DND-41 (cell line): ENCODE measurements at regions not wholly inside any gene's neighbourhood (a gene's known extent, or its start where the extent isn't known, plus 50 kb on each side); places are given as distances from the start of the nearest gene placed in this dataset.

Source experiments
- ATAC-seq: fragments of 200-7000 bp; cut with Tn5 transposase; 3 replicates; pipeline ENCODE4 v1.9.1; 2021; ENCODE audit warnings: low read depth; ENCODE audit not compliant: insufficient read depth
- DNase-seq: peaks from one replicate; pipeline ENCODE4 v3.0.0-alpha.2; 2020
- H2AFZ ChIP-seq: 2 replicates; pipeline ENCODE4 v1.6.0; 2012; ENCODE audit warnings: low read depth, low read length
- H3K27ac ChIP-seq: 2 replicates; pipeline ENCODE4 v1.5.1; 2012; ENCODE audit warnings: low read length, inconsistent platforms
- H3K27me3 ChIP-seq: fragments of 200-600 bp; sonication (generic); 2 replicates; pipeline ENCODE4 v1.6.0; 2012; ENCODE audit warnings: low read length, mild to moderate bottlenecking, inconsistent platforms; ENCODE audit not compliant: insufficient read depth, poor library complexity
- H3K36me3 ChIP-seq: 2 replicates; pipeline ENCODE4 v1.5.1; 2012; ENCODE audit warnings: low read length, inconsistent platforms; ENCODE audit not compliant: insufficient read depth
- H3K4me1 ChIP-seq: 2 replicates; pipeline ENCODE4 v1.5.1; 2012; ENCODE audit warnings: mild to moderate bottlenecking, low read length; ENCODE audit not compliant: insufficient read depth
- H3K4me2 ChIP-seq: 2 replicates; pipeline ENCODE4 v1.6.0; 2012; ENCODE audit warnings: mild to moderate bottlenecking, moderate library complexity, low read length, inconsistent platforms; ENCODE audit not compliant: insufficient read depth
- H3K4me3 ChIP-seq, 2 experiments: fragments of 200-600 bp in 1 of 2; shearing (Covaris generic) in 1 of 2; 2 replicates each; pipeline ENCODE4 v1.5.1; 2012 to 2016; ENCODE audit warnings: inconsistent platforms in 2 of 2, low read length in 2 of 2, mild to moderate bottlenecking in 2 of 2, low read depth in 1 of 2, moderate library complexity in 1 of 2
- H3K79me2 ChIP-seq: 2 replicates; pipeline ENCODE4 v1.6.0; 2012; ENCODE audit warnings: low read length, inconsistent platforms; ENCODE audit not compliant: insufficient read depth
- H3K9ac ChIP-seq: 2 replicates; pipeline ENCODE4 v1.6.0; 2012; ENCODE audit warnings: low read depth, mild to moderate bottlenecking, inconsistent platforms, low read length, moderate library complexity
- H3K9me3 ChIP-seq: 2 replicates; pipeline ENCODE4 v1.5.1; 2012; ENCODE audit warnings: low read length, moderate library complexity, mild to moderate bottlenecking, inconsistent platforms; ENCODE audit not compliant: insufficient read depth, severe bottlenecking
- H4K20me1 ChIP-seq: 2 replicates; pipeline ENCODE4 v1.6.0; 2012; ENCODE audit warnings: low read length; ENCODE audit not compliant: insufficient read depth
- CTCF ChIP-seq: IDR thresholded peaks from 2 replicates; pipeline ENCODE4 v1.5.1; 2012; ENCODE audit warnings: borderline replicate concordance, low read length, moderate library complexity, mild to moderate bottlenecking; ENCODE audit not compliant: poor library complexity, severe bottlenecking; ENCODE audit errors: extremely low read depth
- EZH2 ChIP-seq: IDR thresholded peaks from 3 replicates; pipeline ENCODE4 v1.6.1; 2012; ENCODE audit warnings: borderline replicate concordance, low read depth, mild to moderate bottlenecking, moderate library complexity, low read length, inconsistent platforms; ENCODE audit not compliant: severe bottlenecking

- DNase-seq (peak; percentile 8), ATAC-seq (peak; percentile 58; the same call in 2 of the 3 replicates)
- H3K36me3 ChIP-seq = no peaks in the 10 kb centered on the region
- H4K20me1 ChIP-seq = no peaks in the 10 kb centered on the region
- TF ChIP-seq CTCF (peak; percentile 56), EZH2 (no peak)
- H3K27ac ChIP-seq = no peak overlapping the region
- no peaks in the 10 kb centered on the region for H3K27me3 ChIP-seq
- H3K79me2 ChIP-seq = no peaks in the 10 kb centered on the region
- H3K9me3 ChIP-seq = no peaks in the 10 kb centered on the region
- no peak overlapping the region for H3K4me3 ChIP-seq
- no peaks in the 10 kb centered on the region; the same call in 1 of the 2 replicates for H3K4me1 ChIP-seq
- H2AFZ ChIP-seq = no peak overlapping the region
- H3K4me2 ChIP-seq = no peak overlapping the region
- H3K9ac ChIP-seq = no peak overlapping the region
These were observed 704.9 kb upstream of the PABPC4L start for GRCh38 chr4:134906404-134907023.

DNA sequence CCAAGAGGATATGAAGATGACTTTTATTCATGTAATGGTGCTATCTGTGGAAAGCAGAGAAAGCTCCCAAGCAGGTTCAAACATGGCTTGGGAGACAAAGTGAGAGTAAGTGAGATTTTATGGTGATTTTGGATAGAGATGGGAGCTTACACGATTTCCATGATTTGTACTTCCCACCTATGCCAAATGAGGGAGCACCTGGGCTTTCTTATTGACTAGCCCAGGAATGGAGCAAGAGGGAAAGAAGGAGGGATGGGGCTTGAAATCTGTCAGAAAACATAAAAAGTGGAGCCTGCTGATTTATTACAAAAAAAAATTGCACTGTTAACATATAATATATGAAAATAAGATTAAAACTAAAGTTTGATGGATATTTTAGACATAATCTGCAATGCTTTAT, 703.5 kb upstream of the PABPC4L start:
- no peak overlapping the region for H3K27ac ChIP-seq
- H3K4me3 ChIP-seq = no peak overlapping the region
- no peaks in the 10 kb centered on the region for H3K9me3 ChIP-seq
- H3K4me1 ChIP-seq = no peaks in the 10 kb centered on the region; the same call in 1 of the 2 replicates
- H3K4me2 ChIP-seq = no peak overlapping the region
- H3K27me3 ChIP-seq = no peaks in the 10 kb centered on the region
- no peak overlapping the region for H3K9ac ChIP-seq
- DNase-seq = no peak
- H2AFZ ChIP-seq = no peak overlapping the region
- no peaks in the 10 kb centered on the region for H3K79me2 ChIP-seq
- H3K36me3 ChIP-seq = no peaks in the 10 kb centered on the region
- H4K20me1 ChIP-seq = no peaks in the 10 kb centered on the region
- TF ChIP-seq CTCF = no peak
- no peak for TF ChIP-seq EZH2
- ATAC-seq = no peak

- H3K27ac ChIP-seq = no peak overlapping the region
- no peak overlapping the region for H3K4me3 ChIP-seq
- H3K9me3 ChIP-seq = no peaks in the 10 kb centered on the region
- peak overlapping the region; percentile 30; the same call in 1 of the 2 replicates for H2AFZ ChIP-seq
- no peak for ATAC-seq
- no peak overlapping the region for H3K9ac ChIP-seq
- H3K4me1 ChIP-seq = no peaks in the 10 kb centered on the region
- H3K4me2 ChIP-seq = no peak overlapping the region
- H3K79me2 ChIP-seq = no peaks in the 10 kb centered on the region
- no peaks in the 10 kb centered on the region for H3K36me3 ChIP-seq
- TF ChIP-seq CTCF = no peak
- TF ChIP-seq EZH2 = no peak
- DNase-seq = no peak
- H3K27me3 ChIP-seq = no peaks in the 10 kb centered on the region
- H4K20me1 ChIP-seq = no peaks in the 10 kb centered on the region
These were observed 686.6 kb upstream of the PABPC4L start for GRCh38 chr4:134888156-134888555.
